ENCODE measurements at regions not wholly inside any gene's neighbourhood (a gene's known extent, or its start where the extent isn't known, plus 50 kb on each side); places are given as distances from the start of the nearest gene placed in this dataset.

DNA sequence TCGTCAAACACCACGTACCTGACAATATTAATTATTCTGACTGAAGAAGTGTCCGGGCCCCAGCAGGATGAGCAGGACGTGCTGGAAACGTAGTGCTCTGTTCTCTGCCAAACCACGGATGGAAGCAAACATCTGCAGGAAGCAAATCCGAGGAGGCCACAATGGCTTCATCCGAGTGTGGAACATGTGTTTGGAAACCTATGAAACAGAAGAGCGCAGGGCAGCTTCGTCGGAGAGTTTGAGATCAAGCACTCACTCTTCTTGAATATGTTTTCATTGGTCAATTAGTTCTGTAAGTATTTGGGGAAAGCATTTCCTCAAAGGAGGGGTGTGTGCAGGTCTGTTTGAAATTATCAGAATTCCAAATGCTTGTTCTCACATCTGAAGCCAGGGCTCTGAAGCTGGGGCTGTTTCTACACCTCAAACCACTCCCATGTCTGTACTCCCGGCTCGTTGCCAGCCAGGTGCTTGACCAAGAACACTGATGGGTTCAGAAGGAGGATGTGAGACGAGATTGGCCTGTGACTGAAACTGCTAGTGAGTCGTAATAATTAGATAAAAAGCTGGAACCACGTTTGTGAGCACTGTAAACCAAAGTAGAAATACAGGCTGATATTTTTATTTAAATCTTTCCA, 356.6 kb upstream of the SALL3 start:
- DNase-seq (ENCODE audit: low read depth): no peak

DNA sequence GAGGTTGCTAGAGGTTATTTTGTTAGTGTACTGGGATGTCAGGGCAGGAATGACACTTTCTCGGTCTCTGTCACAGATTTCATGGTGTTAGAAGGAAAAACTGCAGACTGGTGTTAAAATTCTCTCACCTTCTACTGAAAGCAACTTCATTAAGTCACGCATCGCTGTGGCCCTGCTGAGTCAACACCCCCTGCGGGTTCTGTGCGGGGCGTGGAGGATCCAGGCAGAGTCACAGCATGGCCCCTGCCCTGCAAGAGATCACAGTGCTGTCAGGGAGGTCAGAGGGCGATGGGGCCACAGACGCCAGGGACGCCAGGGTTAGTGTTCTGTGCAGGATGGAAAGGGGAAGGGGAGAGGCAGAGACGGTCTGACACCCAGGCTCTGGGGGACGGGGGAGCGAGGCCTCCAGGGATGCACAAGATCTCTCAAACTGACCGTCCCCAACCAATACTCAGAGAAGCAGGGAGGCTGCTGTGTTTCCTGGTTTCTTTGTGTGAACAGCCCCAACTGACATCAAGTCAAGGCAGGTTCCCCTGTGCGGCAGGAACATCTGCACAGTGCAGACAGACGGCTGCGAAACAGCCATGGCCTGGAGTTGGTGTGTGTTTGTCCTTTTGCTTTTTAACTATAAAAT, 354.9 kb upstream of the SALL3 start:
- no peak for DNase-seq (ENCODE audit: low read depth)

DNA sequence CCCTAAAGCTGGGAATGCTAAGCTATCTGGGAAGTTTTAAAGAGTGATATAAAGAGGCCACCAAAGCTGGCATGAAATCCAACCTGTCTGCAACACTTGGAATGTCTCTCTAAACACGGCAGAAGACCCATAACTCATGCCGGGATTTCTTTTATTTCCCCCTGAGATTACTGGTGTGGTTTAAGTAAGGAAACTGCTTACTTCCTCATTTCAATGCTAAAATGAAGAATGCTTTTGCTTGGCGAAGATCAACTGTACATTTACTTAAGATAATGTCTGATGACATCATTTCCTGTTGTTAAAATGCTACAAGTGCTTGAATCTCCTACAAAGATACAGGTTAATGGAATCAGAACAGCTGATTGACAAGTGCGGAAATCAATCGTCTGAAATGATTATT, 353.8 kb upstream of the SALL3 start:
- no peak for DNase-seq (ENCODE audit: low read depth)

DNA sequence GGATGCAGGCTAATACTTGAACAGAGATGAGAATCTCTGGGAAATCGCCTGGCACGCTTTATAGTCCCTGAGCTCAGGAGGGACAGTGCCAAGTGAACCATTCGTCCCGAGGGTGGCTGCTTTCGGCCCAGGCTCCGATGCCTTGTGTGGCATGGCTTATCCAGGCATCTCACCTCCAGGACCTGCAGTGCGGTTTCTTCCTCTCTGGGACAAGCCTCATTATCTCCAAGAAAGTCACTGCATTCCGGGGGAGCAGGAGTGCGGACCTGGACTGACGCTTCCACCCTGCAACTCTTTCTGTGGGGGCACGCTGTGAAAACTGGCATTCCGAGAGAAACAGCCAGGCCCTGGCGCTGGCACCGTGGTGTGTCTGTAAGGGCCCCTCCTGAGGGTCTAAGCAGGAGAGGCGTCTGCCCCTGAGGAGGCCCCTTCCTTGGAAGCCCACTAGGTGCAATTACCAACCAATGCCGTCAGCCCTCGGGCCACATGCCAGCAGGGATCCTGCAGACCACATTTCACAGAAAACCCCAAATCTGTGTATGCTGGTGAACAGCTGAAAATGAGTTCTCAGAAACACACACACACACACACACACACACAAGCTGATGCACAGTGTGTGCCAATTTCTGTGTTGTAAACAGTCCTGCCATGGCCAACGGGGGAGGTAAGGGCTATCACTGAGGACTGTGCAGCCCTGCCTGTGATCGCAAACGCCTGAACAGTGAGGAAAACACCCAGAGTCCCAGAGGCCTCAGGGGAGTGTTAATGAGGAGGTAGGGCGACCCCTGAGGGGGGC, 351.9 kb upstream of the SALL3 start:
- no peak for DNase-seq (ENCODE audit: low read depth)

DNA sequence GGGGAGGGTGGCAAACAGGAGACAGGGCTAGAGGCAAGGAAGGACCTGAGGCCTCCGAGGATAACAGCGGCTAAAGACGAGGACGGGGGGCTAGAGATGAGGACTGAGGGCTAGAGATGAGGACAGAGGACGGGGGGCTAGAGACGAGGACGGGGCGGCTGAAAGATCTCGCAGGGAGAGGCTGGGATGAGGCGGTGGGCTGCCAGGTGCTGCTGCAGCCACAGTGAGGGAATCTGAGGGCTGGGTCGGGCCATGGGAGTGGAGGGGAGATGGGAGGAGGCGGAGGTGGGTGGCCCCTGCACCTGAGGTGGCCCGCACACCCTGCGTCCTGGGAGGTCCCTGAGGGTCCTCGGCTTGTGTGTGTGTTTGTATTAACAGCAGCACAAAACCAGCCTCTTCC, 350.2 kb upstream of the SALL3 start:
- no peak for DNase-seq (ENCODE audit: low read depth)

GRCh38 chr18:78630356-78630755, 349.3 kb upstream of the SALL3 start:
- DNase-seq (ENCODE audit: low read depth): no peak

- DNase-seq (ENCODE audit: low read depth): no peak
Measured at GRCh38 chr18:78630981-78631510, 348.6 kb upstream of the SALL3 start.

- peak; percentile 46 for DNase-seq (ENCODE audit: low read depth)
Measured at GRCh38 chr18:78632111-78632541, 347.5 kb upstream of the SALL3 start.

GRCh38 chr18:78634061-78634696, 345.4 kb upstream of the SALL3 start:
- no peak for DNase-seq (ENCODE audit: low read depth)

DNA sequence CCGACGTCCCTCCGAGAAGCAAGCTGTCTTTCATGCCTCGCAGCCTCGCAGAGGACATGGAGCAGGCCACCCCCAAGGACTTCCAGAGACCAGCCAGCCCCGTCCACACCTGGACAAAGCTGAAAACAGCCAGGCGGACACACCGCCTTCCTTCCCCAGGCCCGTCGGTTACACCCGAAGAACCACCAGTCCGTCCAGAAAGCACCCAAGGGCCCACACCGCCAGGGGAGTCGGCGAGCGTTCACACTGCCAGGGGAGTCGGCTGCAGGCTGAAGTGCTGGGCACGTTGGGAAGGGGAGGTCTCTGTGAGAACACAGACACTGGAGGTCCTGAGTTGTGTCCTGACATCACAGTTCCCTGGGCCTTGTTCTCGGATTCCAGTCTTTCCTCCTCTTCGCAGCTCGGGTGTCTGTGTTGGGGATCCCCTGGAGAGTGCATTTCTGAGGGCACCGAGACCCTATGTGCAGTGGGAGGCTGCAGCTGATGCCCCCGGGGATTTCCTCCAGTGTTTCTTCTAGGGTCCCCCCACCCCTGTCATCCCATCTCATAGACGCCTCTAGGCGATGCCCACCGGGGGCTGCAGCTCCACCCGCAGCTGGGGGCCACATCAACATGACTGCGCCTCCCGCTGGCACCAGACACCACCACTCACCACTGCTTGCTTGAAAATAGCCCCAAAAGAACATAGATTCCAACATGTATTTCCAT, 344.4 kb upstream of the SALL3 start:
- no peak for DNase-seq (ENCODE audit: low read depth)

DNA sequence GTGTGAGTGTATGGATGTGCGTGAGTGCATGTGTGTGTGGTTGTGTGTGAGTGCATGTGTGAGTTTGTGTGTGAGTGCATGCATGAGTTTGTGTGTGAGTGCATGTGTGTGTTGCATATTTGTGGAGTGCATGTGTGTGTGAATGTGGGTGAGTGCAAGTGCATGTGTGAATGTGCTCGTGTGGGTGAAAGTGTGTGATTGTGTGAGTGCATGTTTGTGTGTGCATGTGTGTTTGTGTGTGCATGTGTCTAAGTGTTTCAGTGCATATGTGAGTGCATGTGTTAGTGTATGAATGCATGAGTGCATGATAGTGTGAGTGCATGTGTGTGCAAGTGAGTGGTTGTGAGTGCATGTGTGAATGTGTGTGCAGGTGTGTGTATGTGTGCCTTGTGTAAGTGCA, 343.4 kb upstream of the SALL3 start:
- DNase-seq (ENCODE audit: low read depth): no peak

GRCh38 chr18:78637442-78638402, 341.9 kb upstream of the SALL3 start:
- no peak for DNase-seq (ENCODE audit: low read depth)

- DNase-seq (ENCODE audit: low read depth): no peak
Measured at GRCh38 chr18:78639006-78639950, 340.3 kb upstream of the SALL3 start.

- DNase-seq (ENCODE audit: low read depth): no peak
Measured at GRCh38 chr18:78640246-78640995, 339.2 kb upstream of the SALL3 start.

GRCh38 chr18:78641689-78642231, 337.9 kb upstream of the SALL3 start:
- no peak for DNase-seq (ENCODE audit: low read depth)

DNA sequence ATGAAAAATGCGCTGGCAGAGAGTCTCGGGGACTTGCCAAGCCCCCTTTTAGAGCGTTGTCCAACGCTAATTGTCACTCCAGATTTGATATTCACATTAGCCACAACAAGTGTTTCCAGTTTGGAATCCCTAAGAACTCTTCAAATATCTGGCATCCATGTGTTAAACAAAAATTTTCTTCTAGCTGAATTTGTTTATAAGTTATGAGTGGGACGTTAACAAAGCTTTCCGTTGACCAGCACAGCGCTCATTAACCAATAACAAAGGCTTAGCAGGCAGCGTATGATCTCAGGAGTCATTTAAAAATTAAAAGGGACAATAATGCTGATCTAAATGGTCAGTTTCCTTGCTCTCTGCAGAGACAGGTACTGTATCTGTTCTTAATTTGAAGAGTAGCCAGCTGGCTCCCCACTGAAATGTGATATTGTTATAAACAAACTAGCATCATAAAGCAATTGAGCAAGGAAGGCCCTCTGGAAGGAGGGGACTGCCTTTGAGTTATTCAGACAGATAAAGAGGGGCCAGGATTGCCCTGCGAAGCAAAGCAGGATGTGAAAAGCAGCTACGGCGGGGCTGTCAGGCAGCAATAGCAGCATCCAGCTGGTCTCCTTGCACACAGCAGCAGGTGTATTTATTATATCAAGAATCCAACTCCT, 337.2 kb upstream of the SALL3 start:
- no peak for DNase-seq (ENCODE audit: low read depth)

GRCh38 chr18:78643004-78643403, 336.6 kb upstream of the SALL3 start:
- no peak for DNase-seq (ENCODE audit: low read depth)

GRCh38 chr18:78643981-78644380, 335.6 kb upstream of the SALL3 start:
- no peak for DNase-seq (ENCODE audit: low read depth)

Data from M059J (cell line).